H1 (cell line): ENCODE measurements at regions not wholly inside any gene's neighbourhood (a gene's known extent, or its start where the extent isn't known, plus 50 kb on each side); places are given as distances from the start of the nearest gene placed in this dataset.

Experiments
- CTCF ChIA-PET: fragments of 300-600 bp; sonication (Branson Sonifier 250); formaldehyde crosslinking; loops from one replicate; lab custom pipeline; 2021; ENCODE audit not compliant: partially characterized antibody; lab: Charles Lee
- POLR2A ChIA-PET: fragments of 300-600 bp; sonication (Branson Sonifier 250); formaldehyde crosslinking; loops from one replicate; lab custom pipeline; 2021; ENCODE audit warnings: inconsistent platforms; ENCODE audit not compliant: partially characterized antibody; lab: Charles Lee
- DNase-seq, 2 experiments: peaks; one replicate each; pipeline versions ENCODE4 v3.0.0 to v3.0.0-alpha.2; 2010 to 2022; ENCODE audit warnings: low spot score in 2 of 2, low read depth in 1 of 2, mixed read lengths in 1 of 2
- FAIRE-seq: peaks from 2 replicates; lab custom pipeline; 2011; peaks lifted over from hg19 to GRCh38; lab: Jason Lieb, UNC
- H2AFZ ChIP-seq: 2 replicates; pipeline ENCODE4 v1.8.1; 2012; ENCODE audit warnings: low read length, inconsistent platforms
- H2AK5ac ChIP-seq: 2 replicates; pipeline ENCODE4 v1.6.1; 2013; ENCODE audit warnings: low read depth, low read length
- H2BK120ac ChIP-seq: replicated peaks from 2 replicates; pipeline ENCODE3; 2013; ENCODE audit warnings: low read depth, low read length, inconsistent platforms
- H2BK12ac ChIP-seq: 2 replicates; pipeline ENCODE4 v1.6.1; 2013; ENCODE audit warnings: low read depth, low read length
- H2BK15ac ChIP-seq: 2 replicates; pipeline ENCODE4 v1.6.1; 2013; ENCODE audit warnings: low read length
- H2BK20ac ChIP-seq: 2 replicates; pipeline ENCODE4 v1.6.1; 2013; ENCODE audit warnings: low read length
- H2BK5ac ChIP-seq: 2 replicates; pipeline ENCODE4 v1.6.1; 2013; ENCODE audit warnings: low read depth, low read length
- H3K14ac ChIP-seq: 2 replicates; pipeline ENCODE4 v1.6.1; 2013; ENCODE audit warnings: inconsistent platforms; ENCODE audit not compliant: insufficient read length
- H3K18ac ChIP-seq: 2 replicates; pipeline ENCODE4 v1.6.1; 2013; ENCODE audit warnings: low read length; ENCODE audit errors: extremely low read depth
- H3K23ac ChIP-seq: 2 replicates; pipeline ENCODE4 v1.6.1; 2013; ENCODE audit warnings: inconsistent platforms; ENCODE audit not compliant: insufficient read length
- H3K23me2 ChIP-seq: 2 replicates; pipeline ENCODE4 v1.6.1; 2013; ENCODE audit warnings: low read depth, low read length
- H3K27ac ChIP-seq: 2 replicates; pipeline ENCODE4 v1.6.1; 2011; ENCODE audit warnings: low read depth, low read length, inconsistent platforms
- H3K27me3 ChIP-seq, 4 experiments: replicated peaks in 1 of 4; 1 replicate in 1 of 4; 2 replicates in 3 of 4; pipeline versions ENCODE4 v1.6.1 to v1.8.1; 2011 to 2013; ENCODE audit warnings: low read length in 3 of 4, mild to moderate bottlenecking in 3 of 4, inconsistent platforms in 2 of 4, mixed read lengths in 2 of 4, moderate library complexity in 1 of 4; ENCODE audit not compliant: control insufficient read depth in 3 of 4, insufficient read depth in 3 of 4; ENCODE audit errors: extremely low read depth in 1 of 4
- H3K36me3 ChIP-seq, 4 experiments: 2 replicates each; pipeline versions ENCODE4 v1.6.1 to v1.8.1; 2011 to 2013; ENCODE audit warnings: mild to moderate bottlenecking in 4 of 4, low read length in 3 of 4, moderate library complexity in 2 of 4, control low read depth in 1 of 4, inconsistent platforms in 1 of 4; ENCODE audit not compliant: insufficient read depth in 4 of 4, control insufficient read depth in 2 of 4
- H3K4ac ChIP-seq: replicated peaks from 2 replicates; pipeline ENCODE3; 2013; ENCODE audit warnings: low read length, low read depth, mixed read lengths, inconsistent platforms; ENCODE audit not compliant: insufficient read length
- H3K4me1 ChIP-seq, 4 experiments: replicated peaks in 1 of 4; 1 replicate in 1 of 4; 2 replicates in 3 of 4; pipeline versions ENCODE4 v1.6.1 to v1.8.1; 2011 to 2013; ENCODE audit warnings: low read length in 3 of 4, inconsistent platforms in 2 of 4, mixed read lengths in 1 of 4; ENCODE audit not compliant: insufficient read depth in 4 of 4, control insufficient read depth in 3 of 4
- H3K4me2 ChIP-seq, 2 experiments: 2 replicates each; pipeline versions ENCODE4 v1.6.1 to v1.8.1; 2011 to 2013; ENCODE audit warnings: low read depth in 2 of 2, low read length in 2 of 2, control low read depth in 1 of 2, inconsistent platforms in 1 of 2, mild to moderate bottlenecking in 1 of 2; ENCODE audit not compliant: insufficient read depth in 1 of 2
- H3K4me3 ChIP-seq, 4 experiments: fragments of 200-600, 300-600 bp in 1 of 4; sonication (generic), shearing (Covaris generic), sonication (Bioruptor Twin) in 1 of 4; 2 replicates each; pipeline versions ENCODE4 v1.5.1 to v1.8.1; 2011 to 2016; ENCODE audit warnings: low read length in 4 of 4, low read depth in 3 of 4, control low read depth in 2 of 4, inconsistent platforms in 2 of 4, mild to moderate bottlenecking in 2 of 4, mixed read lengths in 1 of 4, moderate library complexity in 1 of 4; ENCODE audit not compliant: insufficient read depth in 2 of 4; ENCODE audit errors: extremely low read depth in 1 of 4
- H3K56ac ChIP-seq: replicated peaks from 2 replicates; pipeline ENCODE3; 2013; ENCODE audit warnings: low read depth, mild to moderate bottlenecking, mixed read lengths, low read length, inconsistent platforms; ENCODE audit not compliant: insufficient read length
- H3K79me1 ChIP-seq: 2 replicates; pipeline ENCODE4 v1.6.1; 2013; ENCODE audit warnings: low read depth, low read length, control low read depth
- H3K79me2 ChIP-seq, 2 experiments: 2 replicates each; pipeline versions ENCODE4 v1.6.1 to v1.8.1; 2012 to 2013; ENCODE audit warnings: low read length in 2 of 2, mild to moderate bottlenecking in 2 of 2, inconsistent platforms in 1 of 2; ENCODE audit not compliant: insufficient read depth in 2 of 2, control insufficient read depth in 1 of 2
- H3K9ac ChIP-seq, 4 experiments: replicated peaks in 1 of 4; 1 replicate in 1 of 4; 2 replicates in 3 of 4; pipeline versions ENCODE4 v1.6.1 to v1.8.1; 2011 to 2013; ENCODE audit warnings: low read depth in 3 of 4, low read length in 3 of 4, control low read depth in 2 of 4, mild to moderate bottlenecking in 2 of 4, moderate library complexity in 2 of 4, inconsistent platforms in 1 of 4; ENCODE audit errors: extremely low read depth in 1 of 4
- H3K9me3 ChIP-seq, 2 experiments: 2 replicates each; pipeline versions ENCODE4 v1.6.1 to v1.8.1; 2012 to 2013; ENCODE audit warnings: mild to moderate bottlenecking in 2 of 2, moderate library complexity in 2 of 2, control low read depth in 1 of 2, inconsistent platforms in 1 of 2, low read depth in 1 of 2, low read length in 1 of 2, mixed read lengths in 1 of 2; ENCODE audit not compliant: insufficient read depth in 2 of 2
- H4K20me1 ChIP-seq, 2 experiments: replicated peaks in 1 of 2; 2 replicates each; pipeline versions ENCODE3 to v1.8.1; 2011 to 2013; ENCODE audit warnings: inconsistent platforms in 2 of 2, low read length in 2 of 2, mild to moderate bottlenecking in 1 of 2; ENCODE audit not compliant: insufficient read depth in 2 of 2, control insufficient read depth in 1 of 2
- H4K5ac ChIP-seq: 2 replicates; pipeline ENCODE4 v1.6.1; 2013; ENCODE audit warnings: low read length, low read depth, mixed read lengths, inconsistent platforms; ENCODE audit not compliant: insufficient read length
- H4K8ac ChIP-seq: 2 replicates; pipeline ENCODE4 v1.8.0; 2013; ENCODE audit warnings: mild to moderate bottlenecking, moderate library complexity, low read length, inconsistent platforms; ENCODE audit not compliant: insufficient read depth; ENCODE audit errors: extremely low read depth
- H4K91ac ChIP-seq: replicated peaks from 2 replicates; pipeline ENCODE3; 2013; ENCODE audit warnings: low read length, mixed read lengths, inconsistent platforms; ENCODE audit not compliant: insufficient read length
- BCL11A ChIP-seq, 2 experiments: IDR thresholded peaks; one replicate each; pipeline ENCODE4 v1.6.1; 2011; ENCODE audit warnings: low read depth in 2 of 2, low read length in 2 of 2, mild to moderate bottlenecking in 2 of 2
- CHD1 ChIP-seq: IDR thresholded peaks from 2 replicates; pipeline ENCODE4 v1.6.1; 2012; ENCODE audit warnings: low read depth, low read length, improper control_type of control experiment
- GABPA ChIP-seq: IDR thresholded peaks from 2 replicates; pipeline ENCODE4 v1.6.1; 2011; ENCODE audit warnings: mild to moderate bottlenecking, low read length, moderate library complexity, borderline replicate concordance; ENCODE audit not compliant: insufficient read depth
- GTF2F1 ChIP-seq: IDR thresholded peaks from 2 replicates; pipeline ENCODE4 v1.6.1; 2012; ENCODE audit warnings: low read depth, low read length, improper control_type of control experiment, borderline replicate concordance
- HDAC2 ChIP-seq, 2 experiments: fragments of 300-600 bp in 1 of 2; sonication (generic) in 1 of 2; IDR thresholded peaks; 2 replicates each; pipeline ENCODE4 v1.6.1; 2011 to 2012; ENCODE audit warnings: low read depth in 2 of 2, low read length in 2 of 2, mild to moderate bottlenecking in 2 of 2, moderate library complexity in 2 of 2, borderline replicate concordance in 1 of 2, inconsistent platforms in 1 of 2
- KDM4A ChIP-seq: IDR thresholded peaks from one replicate; pipeline ENCODE4 v1.7.1; 2012; ENCODE audit warnings: low read depth, mild to moderate bottlenecking, moderate library complexity, low read length, inconsistent platforms; ENCODE audit not compliant: severe bottlenecking
- KDM5A ChIP-seq: fragments of 200-600 bp; IDR thresholded peaks from 2 replicates; pipeline ENCODE4 v1.7.1; 2012; ENCODE audit warnings: mild to moderate bottlenecking, low read length, inconsistent platforms, mixed read lengths
- NRF1 ChIP-seq: IDR thresholded peaks from 2 replicates; pipeline ENCODE4 v1.6.1; 2011; ENCODE audit warnings: mild to moderate bottlenecking, low read depth, low read length, improper control_type of control experiment
- PHF8 ChIP-seq: fragments of 200-600 bp; sonication (generic); conservative IDR thresholded peaks from 2 replicates; pipeline ENCODE4 v1.7.1; 2012; ENCODE audit warnings: low read depth, mild to moderate bottlenecking, inconsistent platforms, low read length, moderate library complexity
- POLR2A ChIP-seq, 2 experiments: IDR thresholded peaks; 1 replicate in 1 of 2; 2 replicates in 1 of 2; pipeline ENCODE4 v1.6.1; 2011; ENCODE audit warnings: low read depth in 2 of 2, low read length in 2 of 2, mild to moderate bottlenecking in 2 of 2; ENCODE audit errors: control extremely low read depth in 1 of 2
- POLR2AphosphoS5 ChIP-seq: IDR thresholded peaks from 2 replicates; pipeline ENCODE4 v1.6.1; 2011; ENCODE audit warnings: low read depth, low read length
- RAD21 ChIP-seq, 2 experiments: IDR thresholded peaks in 1 of 2; conservative IDR thresholded peaks in 1 of 2; 2 replicates each; pipeline ENCODE4 v1.6.1; 2011; ENCODE audit warnings: low read depth in 2 of 2, low read length in 2 of 2, improper control_type of control experiment in 1 of 2, inconsistent platforms in 1 of 2, mild to moderate bottlenecking in 1 of 2, moderate library complexity in 1 of 2
- RFX5 ChIP-seq: IDR thresholded peaks from 2 replicates; pipeline ENCODE4 v1.6.1; 2011; ENCODE audit warnings: low read depth, low read length, improper control_type of control experiment, borderline replicate concordance
- SP4 ChIP-seq: IDR thresholded peaks from 2 replicates; pipeline ENCODE4 v1.6.1; 2012; ENCODE audit warnings: low read length, inconsistent platforms
- TAF1 ChIP-seq: IDR thresholded peaks from 2 replicates; pipeline ENCODE4 v1.6.1; 2011; ENCODE audit warnings: mild to moderate bottlenecking, low read depth, low read length
- WGBS, 2 experiments: shearing (Covaris generic) in 1 of 2; methylation state at CpG; one replicate each; pipeline versions ENCODE4 v1.1.6 to v1.1.7; 2013 to 2015; ENCODE audit warnings: low lambda C conversion rate in 2 of 2, mixed read lengths in 2 of 2, inconsistent platforms in 1 of 2, low coverage in 1 of 2, missing lambda C conversion rate in 1 of 2; ENCODE audit not compliant: insufficient replicate concordance in 2 of 2, insufficient coverage in 1 of 2, insufficient read length in 1 of 2; ENCODE audit errors: extremely low coverage in 1 of 2, missing lambda C conversion rate in 1 of 2; 5-methylcytosine and 5-hydroxymethylcytosine counted together

DNA sequence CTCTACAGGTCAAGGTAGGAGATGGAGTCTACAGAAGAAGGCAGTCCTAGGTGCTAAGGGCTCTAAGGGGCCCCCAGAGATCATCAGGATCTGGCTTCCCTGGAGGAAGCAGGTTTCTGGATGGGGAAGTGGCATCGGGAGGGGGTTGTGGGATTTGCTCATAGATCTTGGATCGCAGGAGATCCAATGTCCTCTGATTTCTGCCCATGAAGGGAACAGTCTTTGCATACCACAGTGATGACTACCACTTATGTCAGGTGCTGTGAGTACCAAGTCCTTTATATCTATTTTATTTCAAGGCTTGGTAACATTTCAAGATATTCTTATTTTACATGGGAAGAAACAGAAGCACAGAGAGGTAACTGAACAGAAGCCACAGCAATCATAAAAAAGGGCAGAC is 164.0 kb downstream of the RGS9 start:
- ChIA-PET POLR2A (no interaction called here), CTCF (interaction anchor here (0.6 kb wide), 1 partner anchor 1009 kb away, joined by 3 read pairs; no protein-coding TSS in a partner anchor)
- H3K4me2 ChIP-seq, result no peak overlapping the region
- H3K23me2 ChIP-seq, result no peaks in the 10 kb centered on the region
- H3K9me3 ChIP-seq, result peaks cover 4 to 7% of the 10 kb centered on the region in 2 experiments; a peak in 3 of 4 replicates
- no peak overlapping the region for H3K27ac ChIP-seq
- no peak overlapping the region for H4K5ac ChIP-seq
- no peaks in the 10 kb centered on the region for H3K27me3 ChIP-seq
- H4K20me1 ChIP-seq, result no peaks in the 10 kb centered on the region
- no peak overlapping the region for H2BK15ac ChIP-seq
- no peak overlapping the region for H2AK5ac ChIP-seq
- no peak overlapping the region for H3K4me3 ChIP-seq
- no peak overlapping the region for H2AFZ ChIP-seq
- H3K23ac ChIP-seq, result no peak overlapping the region
- no peak overlapping the region for H2BK20ac ChIP-seq
- H2BK120ac ChIP-seq, result no peak overlapping the region
- H3K56ac ChIP-seq, result no peak overlapping the region
- DNase-seq, result no peak
- no peaks in the 10 kb centered on the region for H3K36me3 ChIP-seq
- no peak overlapping the region for H3K14ac ChIP-seq
- H4K8ac ChIP-seq, result no peak overlapping the region
- H3K79me1 ChIP-seq, result no peaks in the 10 kb centered on the region
- no peaks in the 10 kb centered on the region for H3K4me1 ChIP-seq
- no peak overlapping the region for H2BK12ac ChIP-seq
- no peak overlapping the region for H2BK5ac ChIP-seq
- FAIRE-seq, result no peak
- 88% methylated on average over 2 of the region's 2 CpGs; no CpG with 5 or more reads in 1 of the 2 experiments for WGBS, 2 experiments
- no peaks in the 10 kb centered on the region for H3K79me2 ChIP-seq
- no peak overlapping the region for H3K9ac ChIP-seq
- H3K18ac ChIP-seq, result no peak overlapping the region
- H3K4ac ChIP-seq, result no peak overlapping the region
- no peak overlapping the region for H4K91ac ChIP-seq
- TF ChIP-seq KDM5A (no peak), GTF2F1 (no peak), CHD1 (no peak), KDM4A (no peak), BCL11A (IDR thresholded peaks at IDR 0.05; ENCODE audit: low read depth in 2 of 2, low read length in 2 of 2) (no peak), HDAC2 (IDR thresholded peaks at IDR 0.05; ENCODE audit: borderline replicate concordance in 1 of 2, low read depth in 2 of 2, low read length in 2 of 2) (no peak), RFX5 (no peak), PHF8 (no peak), POLR2A (IDR thresholded peaks at IDR 0.05; ENCODE audit: control extremely low read depth in 1 of 2, low read depth in 2 of 2, low read length in 2 of 2) (no peak), POLR2AphosphoS5 (no peak), NRF1 (no peak), GABPA (no peak), TAF1 (no peak), RAD21 (IDR thresholded peaks at IDR 0.05 in 1 of 2, conservative IDR thresholded peaks at IDR 0.05 in 1 of 2; ENCODE audit: low read depth in 2 of 2, low read length in 2 of 2) (no peak), SP4 (no peak)
